Neural cell (in vitro differentiated cells): ENCODE measurements at regions not wholly inside any gene's neighbourhood (a gene's known extent, or its start where the extent isn't known, plus 50 kb on each side); places are given as distances from the start of the nearest gene placed in this dataset.

Experiments
- H2AFZ ChIP-seq: fragments of 200-600, 300-800 bp; sonication (generic), shearing (Covaris generic); 2 replicates; pipeline ENCODE4 v1.6.0; 2014; ENCODE audit warnings: low read depth, mild to moderate bottlenecking, antibody characterized with exemption, low read length, moderate library complexity
- H3F3A ChIP-seq: fragments of 200-600 bp; shearing (Covaris generic); 2 replicates; pipeline ENCODE4 v1.6.1; 2016; ENCODE audit warnings: mild to moderate bottlenecking, moderate library complexity, mixed read lengths, antibody characterized with exemption, low read length; ENCODE audit not compliant: insufficient read depth, poor library complexity, severe bottlenecking
- H3K27ac ChIP-seq: fragments of 200-600, 300-800 bp; sonication (generic), shearing (Covaris generic); 2 replicates; pipeline ENCODE4 v1.5.1; 2014; ENCODE audit warnings: mild to moderate bottlenecking, low read length, moderate library complexity
- H3K27me3 ChIP-seq: fragments of 300-800, 200-600 bp; sonication (generic), shearing (Covaris generic); 2 replicates; pipeline ENCODE4 v1.6.0; 2014; ENCODE audit warnings: mild to moderate bottlenecking, low read depth, low read length, moderate library complexity; ENCODE audit not compliant: insufficient read depth
- H3K36me3 ChIP-seq: fragments of 300-800, 200-600 bp; sonication (generic), shearing (Covaris generic); 2 replicates; pipeline ENCODE4 v1.5.1; 2014; ENCODE audit warnings: mild to moderate bottlenecking, antibody characterized with exemption, low read length, moderate library complexity; ENCODE audit not compliant: insufficient read depth
- H3K4me2 ChIP-seq: fragments of 300-800, 200-600 bp; sonication (generic), shearing (Covaris generic); 2 replicates; pipeline ENCODE4 v1.6.0; 2014; ENCODE audit warnings: mild to moderate bottlenecking, low read length
- H3K4me3 ChIP-seq: fragments of 300-800, 200-600 bp; sonication (generic), shearing (Covaris generic); 2 replicates; pipeline ENCODE4 v1.5.1; 2014; ENCODE audit warnings: mild to moderate bottlenecking, low read length, moderate library complexity
- H3K79me2 ChIP-seq: fragments of 200-600 bp; shearing (Covaris generic); replicated peaks from 2 replicates; pipeline ENCODE4 v1.6.0; 2014; ENCODE audit warnings: mild to moderate bottlenecking, low read length, moderate library complexity; ENCODE audit not compliant: insufficient read depth
- H3K9ac ChIP-seq: fragments of 300-800, 200-600 bp; sonication (generic), shearing (Covaris generic); 2 replicates; pipeline ENCODE4 v1.6.1; 2016; ENCODE audit warnings: mild to moderate bottlenecking, low read length, mixed read lengths
- H3K9me2 ChIP-seq: fragments of 200-600 bp; shearing (Covaris generic); 2 replicates; pipeline ENCODE4 v1.6.1; 2016; ENCODE audit warnings: mild to moderate bottlenecking, low read length, mixed read lengths; ENCODE audit not compliant: insufficient read depth
- H3K9me3 ChIP-seq: fragments of 200-600, 300-800 bp; sonication (generic), shearing (Covaris generic); 2 replicates; pipeline ENCODE4 v1.6.1; 2016; ENCODE audit warnings: mild to moderate bottlenecking, mixed run types, low read length, moderate library complexity, mixed read lengths
- H4K20me1 ChIP-seq: fragments of 200-600 bp; shearing (Covaris generic); 2 replicates; pipeline ENCODE4 v1.6.1; 2016; ENCODE audit warnings: mild to moderate bottlenecking, mixed run types; ENCODE audit not compliant: insufficient read depth
- CTCF ChIP-seq: fragments of 450-650 bp; IDR thresholded peaks from 2 replicates; pipeline ENCODE4 v1.5.1; 2014; ENCODE audit warnings: antibody characterized with exemption, mild to moderate bottlenecking, moderate library complexity; ENCODE audit not compliant: poor library complexity, severe bottlenecking
- EP300 ChIP-seq: fragments of 450-650 bp; conservative IDR thresholded peaks from 2 replicates; pipeline ENCODE4 v1.6.1; 2014; ENCODE audit warnings: antibody characterized with exemption, mild to moderate bottlenecking, moderate library complexity; ENCODE audit not compliant: poor library complexity, severe bottlenecking
- EZH2 ChIP-seq: fragments of 200-600, 300-800 bp; shearing (Covaris generic), sonication (generic); IDR thresholded peaks from 2 replicates; pipeline ENCODE4 v1.6.1; 2014; ENCODE audit warnings: antibody characterized with exemption, low read length, borderline replicate concordance, mild to moderate bottlenecking; ENCODE audit not compliant: insufficient read depth, poor library complexity, severe bottlenecking
- MXI1 ChIP-seq: fragments of 450-650 bp; conservative IDR thresholded peaks from 2 replicates; pipeline ENCODE4 v1.6.1; 2014; ENCODE audit warnings: antibody characterized with exemption, mild to moderate bottlenecking; ENCODE audit not compliant: poor library complexity, severe bottlenecking
- POLR2AphosphoS5 ChIP-seq: IDR thresholded peaks from 2 replicates; pipeline ENCODE4 v1.6.1; 2012
- RAD21 ChIP-seq: fragments of 450-650 bp; conservative IDR thresholded peaks from 2 replicates; pipeline ENCODE4 v1.6.1; 2014; ENCODE audit warnings: antibody characterized with exemption, mild to moderate bottlenecking, moderate library complexity
- REST ChIP-seq: IDR thresholded peaks from 2 replicates; pipeline ENCODE4 v1.6.1; 2012; ENCODE audit warnings: borderline replicate concordance
- SMC3 ChIP-seq: fragments of 450-650 bp; conservative IDR thresholded peaks from 2 replicates; pipeline ENCODE4 v1.6.1; 2014; ENCODE audit warnings: antibody characterized with exemption, mild to moderate bottlenecking, moderate library complexity; ENCODE audit not compliant: poor library complexity
- TAF1 ChIP-seq: IDR thresholded peaks from 2 replicates; pipeline ENCODE4 v1.6.1; 2012; ENCODE audit warnings: low read depth

GRCh38 chr6:1230689-1231605, 81.0 kb upstream of the FOXQ1 start:
- Histone ChIP-seq H3K9ac (no peak overlapping the region), H2AFZ (no peak overlapping the region), H3K9me3 (no peaks in the 10 kb centered on the region), H4K20me1 (no peaks in the 10 kb centered on the region), H3K27me3 (no peaks in the 10 kb centered on the region), H3K4me2 (no peak overlapping the region), H3K27ac (no peak overlapping the region), H3K9me2 (no peaks in the 10 kb centered on the region), H3K36me3 (no peaks in the 10 kb centered on the region), H3K79me2 (no peaks in the 10 kb centered on the region), H3K4me3 (no peak overlapping the region), H3F3A (no peaks in the 10 kb centered on the region)
- no peak for TF ChIP-seq RAD21

GRCh38 chr6:1230281-1230680, 81.6 kb upstream of the FOXQ1 start:
- Histone ChIP-seq H3K4me2 (no peak overlapping the region), H3K9me3 (no peaks in the 10 kb centered on the region), H3K79me2 (no peaks in the 10 kb centered on the region), H3K27ac (no peak overlapping the region), H3F3A (no peaks in the 10 kb centered on the region), H3K36me3 (no peaks in the 10 kb centered on the region), H3K27me3 (no peaks in the 10 kb centered on the region), H3K9me2 (no peaks in the 10 kb centered on the region), H3K9ac (no peak overlapping the region), H4K20me1 (no peaks in the 10 kb centered on the region), H2AFZ (no peak overlapping the region), H3K4me3 (no peak overlapping the region)
- no peak for TF ChIP-seq CTCF
- no peak for TF ChIP-seq EP300
- no peak for TF ChIP-seq POLR2AphosphoS5
- no peak for TF ChIP-seq MXI1
- TF ChIP-seq REST, result no peak
- no peak for TF ChIP-seq RAD21
- no peak for TF ChIP-seq SMC3
- no peak for TF ChIP-seq EZH2
- no peak for TF ChIP-seq TAF1
